ENCODE measurements at regions not wholly inside any gene's neighbourhood (a gene's known extent, or its start where the extent isn't known, plus 50 kb on each side); places are given as distances from the start of the nearest gene placed in this dataset.

DNA sequence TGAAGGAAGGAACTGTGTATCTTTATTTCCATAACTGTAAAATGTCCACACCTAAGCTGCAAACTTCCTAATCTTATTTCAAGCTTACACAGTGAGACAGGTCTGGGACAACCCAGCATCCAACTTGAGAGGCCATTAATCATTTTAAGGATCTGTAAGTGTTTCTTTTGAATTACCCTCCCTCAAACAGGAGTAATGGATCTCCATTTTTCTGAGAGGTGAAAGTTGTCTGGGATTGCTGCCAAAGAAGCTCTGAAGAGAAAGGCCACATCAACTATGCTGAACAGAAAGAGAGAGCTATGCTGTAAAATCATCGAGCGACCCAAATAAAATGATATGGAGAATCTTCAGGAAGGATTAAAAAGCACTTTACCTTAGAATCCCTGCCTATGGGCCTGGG, 131.7 kb upstream of the CPNE8 start:
- TF ChIP-seq POLR2A (IDR thresholded peaks at IDR 0.05; ENCODE audit: extremely low read depth, insufficient read length) (no peak), CTCF (IDR thresholded peaks at IDR 0.05; ENCODE audit: low read depth, low read length) (no peak)
- TF ChIP-seq, protein P1, sequence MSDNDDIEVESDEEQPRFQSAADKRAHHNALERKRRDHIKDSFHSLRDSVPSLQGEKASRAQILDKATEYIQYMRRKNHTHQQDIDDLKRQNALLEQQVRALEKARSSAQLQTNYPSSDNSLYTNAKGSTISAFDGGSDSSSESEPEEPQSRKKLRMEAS (IDR thresholded peaks at IDR 0.05; ENCODE audit: low read depth, low read length): no peak

All from NB4 (cell line).